EL (cell line): ENCODE measurements at regions not wholly inside any gene's neighbourhood (a gene's known extent, or its start where the extent isn't known, plus 50 kb on each side); places are given as distances from the start of the nearest gene placed in this dataset.

Experiments
- DNase-seq: peaks from one replicate; pipeline ENCODE4 v3.0.0-alpha.2; 2016

GRCh38 chr1:234554218-234554697 lies 55.7 kb downstream of the IRF2BP2 start:
- DNase-seq: no peak

- DNase-seq: peak; percentile 77
Observed at GRCh38 chr1:234553240-234554188, 56.5 kb downstream of the IRF2BP2 start.

- DNase-seq: no peak
Observed at GRCh38 chr1:234551032-234551378, 59.0 kb downstream of the IRF2BP2 start.

GRCh38 chr1:234550341-234551031 lies 59.5 kb downstream of the IRF2BP2 start:
- no peak for DNase-seq

GRCh38 chr1:234549447-234550021 lies 60.4 kb downstream of the IRF2BP2 start:
- no peak for DNase-seq

- DNase-seq: no peak
Observed at GRCh38 chr1:234546890-234547788, 62.8 kb downstream of the IRF2BP2 start.

GRCh38 chr1:234546387-234546704 lies 63.6 kb downstream of the IRF2BP2 start:
- DNase-seq: no peak

- no peak for DNase-seq
Observed at GRCh38 chr1:234545517-234546386, 64.2 kb downstream of the IRF2BP2 start.

GRCh38 chr1:234544087-234544579 lies 65.2 kb upstream of the TARBP1 start:
- DNase-seq: peak; percentile 94

GRCh38 chr1:234543442-234544086 lies 64.6 kb upstream of the TARBP1 start:
- no peak for DNase-seq

GRCh38 chr1:234542211-234542850 lies 63.4 kb upstream of the TARBP1 start:
- DNase-seq: no peak

GRCh38 chr1:234541286-234541975 lies 62.5 kb upstream of the TARBP1 start:
- DNase-seq: peak; percentile 20

- no peak for DNase-seq
Observed at GRCh38 chr1:234540404-234540762, 61.4 kb upstream of the TARBP1 start.

- DNase-seq: no peak
Observed at GRCh38 chr1:234539666-234540403, 60.9 kb upstream of the TARBP1 start.

- no peak for DNase-seq
Observed at GRCh38 chr1:234538930-234539649, 60.1 kb upstream of the TARBP1 start.

GRCh38 chr1:234538062-234538731 lies 59.2 kb upstream of the TARBP1 start:
- no peak for DNase-seq

GRCh38 chr1:234537236-234537635 lies 58.3 kb upstream of the TARBP1 start:
- no peak for DNase-seq

GRCh38 chr1:234536741-234537140 lies 57.8 kb upstream of the TARBP1 start:
- DNase-seq: no peak
